RKO (cell line): ENCODE measurements at regions not wholly inside any gene's neighbourhood (a gene's known extent, or its start where the extent isn't known, plus 50 kb on each side); places are given as distances from the start of the nearest gene placed in this dataset.
"Not testable (repeated sequence)": the region's sequence is repeated elsewhere in the genome, so short reads cannot be mapped to it uniquely, and the experiment has no call there.

ENCODE experiments used
- DNase-seq: peaks from one replicate; pipeline ENCODE4 v3.0.0-alpha.2; 2016; ENCODE audit warnings: low spot score

DNA sequence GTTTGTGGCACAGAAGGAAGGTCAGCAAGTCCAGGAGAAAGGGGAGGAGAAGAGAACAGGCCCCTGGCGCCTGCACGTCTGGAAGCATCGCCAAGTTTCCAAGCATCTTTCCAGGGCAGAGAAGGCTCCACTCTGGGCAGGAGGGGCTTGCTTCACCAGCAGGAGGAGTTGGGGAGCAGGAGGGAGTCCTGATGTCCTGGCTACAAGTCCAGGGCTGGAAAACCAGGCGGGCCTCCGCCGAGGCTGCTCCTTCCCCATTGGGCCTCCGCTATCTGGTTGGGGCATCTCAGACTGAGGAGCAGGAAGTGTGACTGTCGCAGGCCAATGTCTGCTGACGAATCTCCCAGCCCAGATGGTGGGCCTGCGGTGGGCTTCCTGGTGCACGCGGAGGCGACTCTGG is 421.9 kb downstream of the PREX1 start:
- no peak for DNase-seq

DNA sequence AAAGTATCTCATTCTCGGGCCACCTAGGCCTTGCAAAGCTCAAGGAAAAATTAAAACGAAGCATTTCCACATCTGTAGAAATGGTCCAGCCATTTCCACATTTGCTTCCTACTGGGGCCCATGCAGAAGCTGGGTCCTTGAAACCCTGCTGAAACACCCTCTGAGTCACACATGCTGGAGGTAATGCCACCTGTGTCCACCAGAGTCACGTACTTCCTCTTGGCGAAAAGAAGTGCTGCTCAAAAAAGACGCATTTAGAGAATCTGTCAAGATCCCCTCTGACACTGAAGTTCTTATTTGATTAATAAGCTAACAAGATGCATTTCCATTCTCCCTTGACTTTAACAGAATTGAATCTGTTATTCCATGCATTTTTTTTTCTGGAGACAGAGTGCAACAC is 423.2 kb downstream of the PREX1 start:
- no peak for DNase-seq

DNA sequence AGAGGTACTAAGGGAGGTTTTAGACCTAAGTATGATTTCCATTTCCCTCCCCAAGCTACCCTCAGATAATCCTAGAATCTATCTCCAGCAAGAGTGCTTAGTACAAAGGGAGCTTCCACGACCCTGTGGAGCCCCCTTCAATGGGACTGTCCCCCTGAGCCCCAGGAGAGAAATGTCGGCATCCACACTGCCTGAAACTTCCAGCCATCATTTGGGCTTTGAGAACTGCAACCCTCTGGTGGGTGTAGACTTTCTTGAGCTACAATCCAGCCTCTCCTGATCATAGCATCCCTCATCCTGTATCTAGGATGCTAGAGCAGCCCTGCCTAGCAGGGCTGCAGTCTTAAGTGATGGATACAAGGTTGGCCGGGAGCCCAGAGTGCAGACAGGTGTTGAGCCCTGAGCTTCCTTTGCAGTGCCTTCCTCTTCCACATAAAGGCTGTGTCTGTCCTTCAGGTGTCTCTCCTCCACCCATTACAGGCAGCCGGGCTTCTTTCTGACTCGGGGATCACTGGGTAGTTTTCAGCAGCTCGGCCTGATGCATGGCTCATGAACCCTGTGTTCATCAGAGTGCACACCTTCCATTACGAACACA is 424.5 kb downstream of the PREX1 start:
- DNase-seq, result no peak

DNA sequence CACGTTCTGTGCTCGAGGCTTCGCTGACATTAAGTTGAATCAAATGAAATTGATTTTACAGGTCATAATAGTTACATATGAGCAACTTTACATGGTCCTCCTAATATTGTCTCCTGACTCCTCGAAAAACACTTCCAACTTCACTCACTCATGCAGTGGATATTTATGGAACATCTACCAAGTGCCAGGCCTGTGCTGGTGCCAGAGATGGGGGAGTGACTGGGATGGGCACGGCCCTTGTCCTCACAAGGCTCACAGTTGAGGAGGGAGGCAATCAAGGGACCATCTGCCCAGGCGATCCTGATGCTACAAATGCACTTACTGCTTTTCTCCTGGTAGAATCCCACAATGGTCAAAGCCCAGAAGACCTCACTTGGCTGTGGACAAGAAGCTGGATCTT is 426.4 kb downstream of the PREX1 start:
- no peak for DNase-seq

DNA sequence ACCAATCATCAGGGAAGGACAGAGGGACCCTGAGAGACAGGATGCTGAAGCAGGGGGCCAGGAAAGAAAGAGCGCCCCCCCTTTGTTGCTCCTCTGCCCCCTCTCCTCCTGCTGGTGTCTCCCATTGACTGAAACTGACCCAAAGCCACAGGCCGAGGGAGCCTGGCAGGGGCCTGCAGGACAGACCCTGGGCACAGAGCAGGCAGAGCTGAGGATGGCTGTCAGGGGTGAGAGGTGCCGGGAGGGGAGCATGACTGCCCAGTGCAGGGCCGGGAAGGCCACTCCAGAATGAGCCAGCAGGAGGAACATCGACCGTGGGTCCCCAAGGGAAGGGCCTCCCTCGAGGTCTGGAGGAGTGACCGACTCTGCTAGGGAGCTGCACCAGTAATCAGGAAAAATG is 427.8 kb downstream of the PREX1 start:
- DNase-seq, result no peak

DNA sequence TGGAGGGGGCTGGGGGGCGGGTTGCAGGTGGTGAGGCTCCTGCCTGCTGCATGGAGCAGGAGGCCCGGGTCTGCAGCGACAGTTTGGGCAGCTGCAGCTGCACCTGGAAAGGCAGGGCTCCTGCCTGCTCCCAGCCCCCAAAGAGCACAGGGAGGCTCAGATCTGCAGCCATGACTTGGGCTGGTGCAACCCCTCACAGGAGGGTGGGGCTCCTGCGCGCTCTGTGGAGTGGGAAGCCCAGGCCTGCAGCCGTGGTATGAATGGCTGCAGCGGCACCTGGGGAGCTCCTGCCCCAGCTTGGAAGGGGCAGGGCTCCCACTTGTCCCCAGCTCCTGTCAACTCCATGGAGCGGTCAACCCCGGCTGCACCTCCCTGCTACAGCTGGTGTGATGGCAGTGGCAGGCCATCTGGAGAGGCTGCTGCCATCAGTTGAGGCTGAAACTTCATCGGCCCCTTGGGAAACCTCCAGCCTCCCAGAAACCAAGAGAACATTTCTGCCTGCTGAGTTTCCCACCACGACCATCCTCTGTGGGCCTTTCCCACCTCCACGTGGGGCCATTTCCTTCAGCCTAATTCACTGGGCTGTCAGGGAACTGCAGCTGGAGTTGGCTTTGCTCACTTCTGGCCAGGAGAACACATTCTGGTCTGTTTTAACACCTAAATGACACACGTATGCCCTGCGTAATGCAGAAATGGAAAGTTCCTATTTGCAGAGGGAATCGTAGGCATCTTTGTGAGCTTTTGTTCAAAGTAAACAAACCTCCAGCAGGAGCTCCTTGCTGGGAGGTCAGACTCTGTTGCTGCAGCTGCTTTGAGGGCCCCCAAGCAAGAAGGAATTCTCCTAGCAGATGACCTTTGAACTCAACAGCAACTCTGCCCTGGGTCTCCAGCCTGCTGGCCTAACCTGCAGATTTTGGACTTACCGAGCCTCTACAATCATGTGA is 429.0 kb downstream of the PREX1 start:
- DNase-seq, result no peak

DNA sequence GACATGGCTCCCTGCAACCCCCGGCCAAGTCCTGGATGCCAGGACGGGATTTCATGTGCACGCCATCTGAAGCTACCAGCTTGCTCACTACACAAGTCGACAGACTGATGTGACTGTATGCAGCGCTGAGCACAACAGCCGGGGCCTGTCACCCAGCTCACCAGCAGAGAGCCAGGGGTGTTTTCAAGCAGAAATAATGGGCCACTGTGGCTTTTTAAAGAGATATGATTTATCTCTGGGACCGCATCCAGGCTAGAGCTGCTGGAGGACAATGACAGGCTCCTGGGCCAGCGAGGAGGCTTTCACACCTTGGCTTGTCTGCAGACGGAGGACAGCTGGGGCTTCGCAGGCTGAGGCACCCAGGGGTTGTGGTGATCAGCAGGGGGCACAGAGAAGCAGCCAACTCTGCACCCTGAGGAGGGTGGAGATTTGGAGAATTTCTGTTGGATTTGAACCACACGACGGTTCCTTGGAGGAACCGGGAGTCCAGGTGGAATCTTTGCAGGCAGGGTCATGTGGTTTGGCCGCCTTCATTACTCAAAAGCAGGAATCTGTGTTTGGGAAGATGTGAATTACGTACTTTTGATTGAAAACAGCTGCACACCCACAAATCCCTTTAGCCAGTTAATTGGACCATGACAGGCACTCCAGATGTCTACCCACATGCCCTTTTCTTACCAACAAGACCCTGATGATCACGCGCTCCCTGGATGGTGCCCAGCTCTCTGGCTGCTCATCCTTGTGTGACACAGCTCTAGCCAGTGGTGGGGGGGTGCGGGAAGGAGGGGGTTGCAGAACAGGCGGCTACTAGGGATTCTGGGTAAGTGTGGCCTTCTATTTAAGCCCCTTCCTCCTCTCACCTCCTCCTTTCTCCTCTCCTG is 430.6 kb downstream of the PREX1 start:
- DNase-seq, result not testable (repeated sequence)

DNA sequence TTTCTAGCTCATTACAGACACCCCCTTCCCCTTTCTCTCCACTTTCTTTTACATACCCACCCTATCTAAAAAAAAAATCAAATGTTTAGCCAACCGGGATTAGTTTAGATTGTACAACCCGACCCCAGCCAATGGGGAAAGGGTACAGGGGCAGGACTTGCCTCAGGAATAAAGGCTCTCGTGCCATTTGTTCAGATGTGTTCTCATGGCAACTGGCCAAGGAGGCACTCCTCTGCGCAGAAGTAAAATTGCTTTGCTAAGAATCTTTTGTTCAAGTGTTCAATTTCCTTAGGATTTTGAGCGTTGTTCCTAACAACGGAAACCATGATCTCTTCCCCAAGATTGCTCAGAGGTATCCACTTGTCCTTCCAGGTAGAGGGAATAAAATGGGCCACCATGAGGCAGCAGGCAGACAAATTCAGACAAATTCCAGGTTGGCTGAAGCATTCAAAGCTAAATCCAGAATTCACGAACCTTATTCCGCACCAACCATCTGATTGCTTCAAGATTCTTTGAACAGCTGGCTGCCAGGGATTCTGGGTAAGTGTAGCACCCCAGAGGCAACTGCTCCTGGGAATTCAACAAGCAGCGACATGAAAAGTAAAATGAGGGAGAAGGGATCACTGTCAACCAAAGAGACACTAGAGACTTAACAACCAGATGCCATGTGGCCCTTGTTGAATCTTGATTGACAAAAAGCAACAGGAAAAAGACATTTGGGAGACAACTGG is 431.8 kb downstream of the PREX1 start:
- no peak for DNase-seq

DNA sequence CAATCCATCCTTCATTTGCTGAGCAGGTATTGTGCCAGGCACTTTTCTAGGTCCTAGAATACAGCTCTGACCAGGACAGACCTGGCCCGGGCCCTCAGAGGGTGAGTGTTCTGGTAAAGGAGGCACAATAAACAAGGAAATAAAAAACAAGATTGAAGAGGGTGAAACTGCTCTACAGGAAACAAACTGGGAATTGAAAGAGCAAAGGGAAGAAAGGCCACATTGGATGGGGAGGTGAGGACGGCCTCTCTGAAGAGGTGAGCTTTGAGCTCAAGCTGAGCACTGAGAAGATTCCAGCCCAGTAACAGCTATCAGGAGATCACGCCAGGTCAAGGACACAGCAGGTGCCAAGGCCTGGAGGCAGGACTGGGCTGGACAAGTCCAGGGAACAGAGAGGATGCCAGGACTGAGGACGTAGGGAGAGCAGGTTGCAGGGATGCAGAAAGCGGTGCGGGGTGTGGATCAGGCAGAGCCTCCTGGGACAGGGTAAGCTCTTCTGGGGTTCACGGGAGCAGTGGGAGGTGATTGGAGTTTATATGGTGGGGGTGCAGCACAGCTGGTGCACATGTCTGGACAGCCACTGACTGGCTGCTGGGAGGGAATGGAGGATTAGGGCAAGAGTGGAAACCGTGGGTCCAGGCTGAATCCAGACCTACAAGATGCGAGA is 433.3 kb downstream of the PREX1 start:
- no peak for DNase-seq

DNA sequence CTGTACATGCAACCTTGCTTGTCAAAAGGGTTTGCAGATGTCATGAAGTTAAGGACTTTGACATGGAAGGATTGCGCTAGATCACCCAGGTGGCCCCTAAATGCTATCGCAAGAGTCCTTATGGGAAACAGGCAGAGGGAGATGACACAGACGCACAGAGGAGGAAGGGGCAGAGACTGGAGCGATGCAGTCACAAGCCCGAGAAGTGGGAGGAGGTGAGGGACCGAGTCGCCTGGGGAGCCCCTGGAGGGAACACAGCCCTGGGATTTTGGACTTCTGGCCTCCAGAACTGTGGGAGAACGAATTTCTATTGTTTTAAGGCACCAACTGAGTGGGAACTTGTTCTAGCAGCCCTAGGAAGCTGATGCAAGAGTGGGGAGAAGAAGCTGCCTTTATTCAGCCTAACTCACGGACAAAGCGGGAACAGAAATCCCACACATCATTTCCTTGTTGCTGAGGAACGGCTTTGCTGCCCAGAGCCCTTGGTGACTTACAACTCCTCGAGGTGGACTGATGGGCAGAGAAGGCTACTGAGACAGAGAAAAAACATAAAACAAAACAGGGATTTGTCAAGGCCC is 434.0 kb downstream of the PREX1 start:
- DNase-seq, result no peak

DNA sequence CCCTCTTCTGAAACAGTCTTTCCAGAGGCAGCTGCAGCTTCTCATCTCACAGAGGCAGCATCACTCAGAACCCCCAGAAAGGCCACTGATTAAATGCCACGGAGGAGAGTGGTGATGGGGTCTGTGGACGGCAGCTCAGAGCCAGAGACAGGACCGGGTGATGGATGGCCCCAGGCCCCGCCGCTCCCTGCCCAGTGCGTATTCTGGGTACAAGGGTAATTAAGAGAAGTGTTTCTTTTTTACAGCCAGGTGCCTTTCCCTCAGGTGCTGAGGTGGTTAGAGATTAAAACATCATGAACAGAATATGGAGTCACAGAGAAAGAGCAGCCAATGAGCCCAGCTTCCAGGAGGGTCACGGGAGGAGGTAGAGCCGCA is 434.5 kb downstream of the PREX1 start:
- no peak for DNase-seq

DNA sequence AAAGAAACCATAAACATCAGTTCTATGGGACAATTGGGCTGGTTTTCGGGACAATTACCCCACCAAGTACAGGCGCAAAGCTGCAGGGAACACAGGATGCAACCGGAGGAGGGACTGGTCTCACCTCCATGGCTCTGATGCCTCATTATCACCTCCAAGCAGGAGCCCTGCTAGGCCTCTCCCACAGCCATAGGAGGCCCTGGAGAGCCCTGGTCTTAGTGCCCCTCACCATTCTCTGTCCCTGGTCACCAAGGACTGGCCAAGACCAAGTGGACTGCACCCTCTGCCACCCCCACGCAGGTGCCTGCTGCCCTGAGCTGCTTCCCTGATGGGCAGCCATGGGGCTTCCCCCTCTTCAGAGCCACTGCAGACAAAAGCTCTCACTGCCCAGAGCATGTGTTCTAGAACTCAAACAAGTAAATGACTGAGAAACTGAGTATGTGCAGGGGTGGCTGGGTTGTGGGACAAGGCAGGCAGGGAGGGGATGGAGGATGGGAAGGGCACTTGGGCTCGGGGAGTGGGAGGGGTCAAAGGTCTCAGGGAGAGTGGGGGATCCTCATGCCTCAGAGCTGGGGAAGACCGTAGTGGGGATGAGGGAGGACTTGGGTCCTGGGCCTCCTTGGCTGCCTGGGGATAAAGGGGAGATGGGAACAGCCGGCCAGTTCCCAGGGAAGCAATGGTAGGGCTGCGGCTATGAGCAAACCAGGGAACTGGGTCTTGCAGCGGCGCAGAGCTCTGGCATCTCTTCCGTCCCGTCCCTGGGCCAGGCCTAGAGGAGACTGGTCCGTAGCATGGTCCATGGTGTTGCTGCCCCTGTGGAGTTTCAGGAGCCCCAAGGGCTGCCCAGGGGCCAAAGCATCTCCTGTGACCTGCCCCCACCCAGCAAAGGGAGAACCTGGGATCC is 435.1 kb downstream of the PREX1 start:
- DNase-seq, result no peak

DNA sequence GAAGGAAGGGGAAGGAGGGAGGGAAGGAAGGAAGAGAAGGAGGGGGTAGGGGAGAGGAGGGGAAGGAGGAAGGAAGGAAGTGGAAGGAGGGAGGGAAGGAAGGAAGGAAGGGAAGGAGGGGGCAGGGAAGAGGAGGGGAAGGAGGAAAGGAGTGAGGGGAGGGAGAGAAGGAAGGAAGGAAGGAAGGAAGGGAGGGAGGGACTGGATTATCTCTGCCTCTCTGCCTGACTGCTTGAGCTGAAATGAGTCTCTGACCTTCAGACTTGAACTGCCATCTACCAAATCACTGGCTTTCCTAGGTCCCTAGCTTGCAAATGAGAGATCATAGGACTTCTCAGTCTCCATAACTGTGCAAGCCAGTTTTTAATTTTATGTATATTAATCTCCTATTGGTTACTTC is 436.8 kb downstream of the PREX1 start:
- no peak for DNase-seq

DNA sequence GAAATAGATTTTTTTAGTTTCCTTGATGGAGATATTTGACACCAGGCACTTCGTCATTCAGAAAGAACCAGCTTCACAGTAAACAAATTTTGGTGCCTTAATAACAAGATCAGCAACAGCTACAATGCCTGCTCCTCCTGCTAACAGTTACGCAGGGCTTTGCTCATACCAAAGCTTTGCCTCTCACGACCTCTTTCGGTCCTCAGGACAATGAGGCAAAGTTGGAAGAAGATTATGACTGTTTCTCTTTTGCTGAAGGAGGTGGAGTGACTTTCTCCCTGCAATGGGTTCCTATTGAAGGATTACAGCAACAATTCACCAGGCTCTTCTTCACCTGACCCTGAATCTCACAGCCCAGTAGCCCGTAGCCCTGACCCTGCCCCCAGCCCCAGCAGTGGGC is 440.1 kb downstream of the PREX1 start:
- DNase-seq, result no peak

DNA sequence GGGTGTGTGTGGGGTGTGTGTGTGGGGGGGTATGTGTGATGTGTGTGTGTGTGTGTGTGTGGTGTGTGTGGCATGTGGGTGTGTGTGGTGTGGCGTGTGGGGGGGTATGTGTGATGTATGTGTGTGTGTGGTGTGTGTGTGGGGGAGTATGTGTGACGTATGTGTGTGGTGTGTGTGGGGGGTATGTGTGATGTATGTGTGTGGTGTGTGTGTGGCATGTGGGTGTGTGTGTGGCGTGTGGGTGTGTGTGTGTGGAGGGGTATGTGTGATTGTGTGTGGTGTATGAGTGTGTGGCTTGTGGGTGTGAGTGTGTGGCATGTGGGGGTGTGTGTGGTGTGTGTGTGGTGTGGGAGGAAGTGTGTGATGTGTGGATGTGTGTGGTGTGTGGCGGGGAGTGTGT is 442.3 kb downstream of the PREX1 start:
- no peak for DNase-seq

DNA sequence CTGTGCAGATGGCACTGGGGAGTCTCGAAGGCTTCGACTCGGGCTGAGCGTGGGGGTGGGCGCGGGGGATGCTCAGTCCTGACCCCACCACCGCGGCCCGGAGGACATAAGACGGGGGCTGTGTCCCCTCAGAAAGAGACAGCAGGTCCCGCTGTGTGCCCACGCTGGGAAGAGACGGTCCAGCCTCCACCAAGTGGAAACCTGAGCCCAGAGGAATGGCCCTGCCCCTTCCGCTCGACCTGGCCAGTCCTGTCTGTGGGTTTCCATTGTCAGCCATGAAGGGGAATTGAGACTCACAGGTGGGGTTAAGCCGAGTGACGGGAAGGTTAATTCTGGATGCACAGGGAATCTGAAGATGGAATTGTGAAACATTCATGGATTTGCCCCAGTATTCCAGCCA is 442.7 kb downstream of the PREX1 start:
- no peak for DNase-seq

DNA sequence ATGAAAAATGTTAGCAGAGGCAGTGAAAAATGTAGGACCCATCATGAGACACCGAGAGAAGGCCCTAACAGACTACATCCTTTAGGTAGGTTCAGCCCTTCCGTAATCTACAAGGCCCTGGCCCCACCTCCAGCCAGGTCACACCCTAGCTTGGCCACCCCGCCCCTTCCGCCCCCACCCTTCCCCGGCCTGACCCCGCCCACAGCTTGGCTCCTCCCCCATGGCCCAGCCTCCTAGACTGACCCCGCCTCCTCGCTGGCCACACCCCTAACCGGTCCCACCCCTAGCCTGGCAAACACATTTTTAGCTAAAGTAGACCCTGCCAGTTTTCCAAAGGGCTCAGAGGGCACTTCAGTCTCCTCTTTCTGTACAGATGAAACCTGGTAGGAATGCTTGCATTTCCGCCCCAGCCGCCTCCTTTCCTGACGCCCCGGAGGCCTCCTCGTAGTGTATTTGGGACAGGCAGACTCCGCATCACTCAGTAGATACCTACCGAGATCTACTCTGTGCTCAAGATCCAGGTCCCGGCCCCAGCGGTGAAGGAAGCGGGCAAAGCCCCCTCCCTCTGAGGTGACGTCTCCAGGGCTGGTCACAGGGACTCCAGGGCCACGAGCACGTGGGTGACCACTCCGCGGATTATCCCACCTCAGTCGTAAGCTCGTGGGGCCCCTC is 443.5 kb downstream of the PREX1 start:
- DNase-seq, result no peak

DNA sequence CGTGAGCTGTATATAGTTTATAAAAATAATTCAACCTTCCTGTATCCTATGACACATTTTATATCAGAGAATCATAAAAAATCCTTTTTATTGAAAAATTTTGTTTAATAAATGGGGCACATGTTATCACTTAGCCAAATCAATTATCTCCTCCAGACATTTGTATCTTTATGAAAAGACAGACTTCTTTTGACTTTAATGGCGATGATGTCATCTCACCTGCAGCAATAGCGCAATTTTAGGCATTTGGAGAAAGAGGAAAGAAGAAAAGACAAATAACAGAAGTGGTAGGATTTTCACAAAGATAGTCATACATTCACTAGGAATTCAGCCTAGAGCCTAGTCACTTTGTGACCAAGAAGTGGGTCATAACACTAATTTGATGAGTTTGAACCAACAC is 444.5 kb downstream of the PREX1 start:
- no peak for DNase-seq

DNA sequence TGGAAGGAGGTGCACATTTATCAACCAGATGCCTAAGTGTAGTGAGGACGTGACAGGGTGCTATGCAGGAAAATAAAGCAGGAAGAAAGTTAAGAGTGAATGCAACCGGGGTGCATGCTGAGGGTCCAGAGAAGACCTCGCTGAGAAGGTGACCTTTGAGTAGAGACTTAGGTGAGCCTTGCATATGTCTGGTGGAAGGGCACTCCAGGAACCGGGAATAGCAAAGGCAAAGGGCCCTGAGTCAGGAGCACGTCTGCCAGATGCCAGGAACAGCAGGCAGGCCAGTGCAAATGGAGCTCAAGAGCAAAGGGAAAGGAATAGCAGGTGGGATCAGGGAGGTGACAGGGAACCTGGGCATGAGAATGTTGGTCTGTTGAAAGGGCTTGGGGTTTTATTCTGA is 445.5 kb downstream of the PREX1 start:
- DNase-seq, result no peak
